Type B pancreatic cell (in vitro differentiated cells): ENCODE measurements at regions not wholly inside any gene's neighbourhood (a gene's known extent, or its start where the extent isn't known, plus 50 kb on each side); places are given as distances from the start of the nearest gene placed in this dataset.
"Not testable (repeated sequence)": the region's sequence is repeated elsewhere in the genome, so short reads cannot be mapped to it uniquely, and the experiment has no call there.

Source experiments
- DNase-seq: peaks from one replicate; pipeline ENCODE4 v3.0.0; 2021; ENCODE audit warnings: mixed read lengths; ENCODE audit not compliant: unreplicated experiment; ENCODE audit errors: extremely low spot score
- H3K27ac Mint-ChIP-seq: 2 replicates; pipeline ENCODE4 v1.8.0; 2021; ENCODE audit warnings: mild to moderate bottlenecking, mixed read lengths
- H3K27me3 Mint-ChIP-seq: 2 replicates; pipeline ENCODE4 v1.8.0; 2021; ENCODE audit warnings: mixed read lengths
- H3K36me3 Mint-ChIP-seq: 2 replicates; pipeline ENCODE4 v1.8.0; 2021; ENCODE audit warnings: mixed read lengths
- H3K4me1 Mint-ChIP-seq: one replicate; pipeline ENCODE4 v1.8.0; 2021; ENCODE audit warnings: mixed read lengths; ENCODE audit not compliant: unreplicated experiment
- H3K4me3 Mint-ChIP-seq: 2 replicates; pipeline ENCODE4 v1.8.0; 2021; ENCODE audit warnings: mild to moderate bottlenecking, mixed read lengths
- H3K9me3 Mint-ChIP-seq: 2 replicates; pipeline ENCODE4 v1.8.0; 2021; ENCODE audit warnings: mixed read lengths
- TF ChIP-seq, protein P1 (sequence below): fragments of 200-600 bp; sonication (generic); conservative IDR thresholded peaks from 2 replicates; pipeline ENCODE4 v1.5.0; 2021; ENCODE audit warnings: antibody characterized with exemption, mild to moderate bottlenecking

DNA sequence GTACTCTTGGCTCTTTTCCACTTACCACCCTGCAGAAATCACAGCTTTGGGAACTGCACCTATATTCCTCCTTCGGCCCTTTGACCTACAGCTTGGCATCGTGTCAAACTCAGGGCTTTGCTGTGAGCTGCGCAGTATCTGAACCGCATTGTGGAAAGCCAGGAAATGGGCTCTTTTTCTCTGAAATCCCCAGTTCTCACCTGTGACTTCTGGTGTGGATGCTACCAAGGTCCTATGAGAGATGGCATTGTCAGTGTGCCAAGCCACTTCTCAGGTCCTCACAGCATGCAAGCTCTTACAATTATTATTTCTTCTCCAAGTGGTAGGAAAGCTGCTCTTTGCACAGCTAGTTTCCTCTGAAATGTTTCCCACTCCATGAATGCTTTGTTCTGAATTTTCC, 450.6 kb upstream of the TBL1XR1 start:
- Mint-ChIP-seq H3K4me3 (no peak overlapping the region), H3K27ac (no peak overlapping the region)

DNA sequence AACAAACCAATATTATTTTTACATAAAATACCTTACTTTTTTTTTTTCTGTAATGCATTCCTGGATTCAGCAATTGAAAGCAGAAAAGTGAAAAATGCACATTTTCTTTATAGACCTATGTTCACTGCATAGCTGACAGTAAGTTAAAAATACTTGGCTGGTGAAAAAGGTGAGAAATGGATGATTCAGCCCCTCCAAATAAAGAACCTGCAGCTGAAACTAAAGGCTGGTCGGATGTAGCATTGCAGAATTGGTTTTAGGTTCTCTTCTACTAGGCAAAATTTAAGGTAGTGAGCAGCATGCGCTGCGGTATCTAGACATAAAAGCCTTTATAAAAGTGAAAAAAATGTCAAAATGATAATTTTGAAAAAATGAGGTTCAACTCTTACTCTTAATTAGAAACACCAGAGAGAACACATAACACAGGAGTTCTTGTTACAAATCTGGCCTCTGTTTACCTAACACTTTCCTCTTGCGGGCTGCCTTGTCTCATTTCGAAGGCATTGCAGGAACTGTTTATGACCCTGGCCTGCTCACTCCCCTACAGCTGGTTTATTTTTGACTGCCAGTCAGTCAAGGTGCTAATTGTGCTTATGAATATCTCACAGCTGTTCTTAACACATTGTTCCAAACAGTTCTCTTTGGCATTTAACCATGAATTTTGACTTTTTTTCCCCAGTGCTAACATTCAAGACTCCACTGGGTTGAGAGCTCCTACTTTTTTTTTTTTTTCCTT, 455.4 kb upstream of the TBL1XR1 start:
- TF ChIP-seq, protein P1, sequence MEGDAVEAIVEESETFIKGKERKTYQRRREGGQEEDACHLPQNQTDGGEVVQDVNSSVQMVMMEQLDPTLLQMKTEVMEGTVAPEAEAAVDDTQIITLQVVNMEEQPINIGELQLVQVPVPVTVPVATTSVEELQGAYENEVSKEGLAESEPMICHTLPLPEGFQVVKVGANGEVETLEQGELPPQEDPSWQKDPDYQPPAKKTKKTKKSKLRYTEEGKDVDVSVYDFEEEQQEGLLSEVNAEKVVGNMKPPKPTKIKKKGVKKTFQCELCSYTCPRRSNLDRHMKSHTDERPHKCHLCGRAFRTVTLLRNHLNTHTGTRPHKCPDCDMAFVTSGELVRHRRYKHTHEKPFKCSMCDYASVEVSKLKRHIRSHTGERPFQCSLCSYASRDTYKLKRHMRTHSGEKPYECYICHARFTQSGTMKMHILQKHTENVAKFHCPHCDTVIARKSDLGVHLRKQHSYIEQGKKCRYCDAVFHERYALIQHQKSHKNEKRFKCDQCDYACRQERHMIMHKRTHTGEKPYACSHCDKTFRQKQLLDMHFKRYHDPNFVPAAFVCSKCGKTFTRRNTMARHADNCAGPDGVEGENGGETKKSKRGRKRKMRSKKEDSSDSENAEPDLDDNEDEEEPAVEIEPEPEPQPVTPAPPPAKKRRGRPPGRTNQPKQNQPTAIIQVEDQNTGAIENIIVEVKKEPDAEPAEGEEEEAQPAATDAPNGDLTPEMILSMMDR = no peak
- Mint-ChIP-seq H3K9me3 (peaks cover 19% of the 10 kb centered on the region), H3K27me3 (no peaks in the 10 kb centered on the region), H3K4me3 (no peak overlapping the region), H3K36me3 (no peaks in the 10 kb centered on the region), H3K27ac (no peak overlapping the region), H3K4me1 (peaks cover 11% of the 10 kb centered on the region)
- DNase-seq = no peak

More for the DNA sequence above, 450.6 kb upstream of the TBL1XR1 start:
- Mint-ChIP-seq H3K27me3 (no peaks in the 10 kb centered on the region), H3K36me3 (no peaks in the 10 kb centered on the region), H3K4me1 (peaks cover 13% of the 10 kb centered on the region), H3K9me3 (no peaks in the 10 kb centered on the region)
- TF ChIP-seq, protein P1 = no peak
- DNase-seq = no peak

DNA sequence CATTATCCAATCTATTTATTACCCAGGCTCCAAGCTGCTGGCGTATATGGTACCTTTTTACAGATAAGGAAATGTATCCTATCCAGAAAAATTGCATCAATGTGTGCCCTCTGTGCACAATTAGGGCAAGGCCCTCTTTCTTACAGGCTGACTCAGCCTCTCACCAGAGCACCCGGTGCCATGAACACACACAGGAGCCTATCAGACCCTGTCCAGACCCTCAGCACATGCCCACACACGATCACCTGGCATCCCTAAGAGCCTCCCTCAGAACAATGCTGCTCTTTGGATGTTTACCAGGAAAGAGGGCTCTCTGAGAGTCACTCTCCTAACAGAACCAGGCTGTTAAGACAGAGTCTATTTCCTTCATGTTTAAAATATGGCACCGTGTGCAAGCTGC, 460.0 kb upstream of the TBL1XR1 start:
- H3K27ac Mint-ChIP-seq = no peak overlapping the region
- H3K4me3 Mint-ChIP-seq = no peak overlapping the region
- H3K4me1 Mint-ChIP-seq = peaks cover 8% of the 10 kb centered on the region
- H3K9me3 Mint-ChIP-seq = peaks cover 19% of the 10 kb centered on the region
- H3K36me3 Mint-ChIP-seq = no peaks in the 10 kb centered on the region
- no peaks in the 10 kb centered on the region for H3K27me3 Mint-ChIP-seq
- no peak for DNase-seq
- TF ChIP-seq, protein P1 = no peak

DNA sequence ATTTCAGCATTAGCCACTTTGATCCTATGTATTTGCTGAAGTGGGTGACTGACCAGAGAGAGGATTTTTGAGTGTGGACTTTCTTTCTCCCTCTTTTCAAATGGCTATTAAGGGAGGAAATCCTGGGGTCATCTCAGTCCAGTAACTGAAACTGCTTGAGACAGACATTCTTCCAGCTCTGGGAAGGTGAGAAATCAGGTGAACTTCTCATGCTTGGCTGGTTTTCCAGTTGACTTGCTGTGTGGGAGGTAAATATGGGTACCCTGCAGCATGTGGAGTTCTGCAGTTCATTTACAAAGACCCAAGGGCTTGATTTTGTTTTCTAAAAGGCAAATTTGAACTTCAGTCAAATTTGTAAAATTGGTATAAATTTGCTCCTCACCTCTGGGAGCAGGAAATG, 461.1 kb upstream of the TBL1XR1 start:
- Mint-ChIP-seq H3K27me3 (no peaks in the 10 kb centered on the region), H3K4me1 (peaks cover 8% of the 10 kb centered on the region), H3K27ac (no peak overlapping the region), H3K9me3 (peaks cover 19% of the 10 kb centered on the region), H3K4me3 (no peak overlapping the region), H3K36me3 (no peaks in the 10 kb centered on the region)
- TF ChIP-seq, protein P1 = no peak
- DNase-seq = no peak

DNA sequence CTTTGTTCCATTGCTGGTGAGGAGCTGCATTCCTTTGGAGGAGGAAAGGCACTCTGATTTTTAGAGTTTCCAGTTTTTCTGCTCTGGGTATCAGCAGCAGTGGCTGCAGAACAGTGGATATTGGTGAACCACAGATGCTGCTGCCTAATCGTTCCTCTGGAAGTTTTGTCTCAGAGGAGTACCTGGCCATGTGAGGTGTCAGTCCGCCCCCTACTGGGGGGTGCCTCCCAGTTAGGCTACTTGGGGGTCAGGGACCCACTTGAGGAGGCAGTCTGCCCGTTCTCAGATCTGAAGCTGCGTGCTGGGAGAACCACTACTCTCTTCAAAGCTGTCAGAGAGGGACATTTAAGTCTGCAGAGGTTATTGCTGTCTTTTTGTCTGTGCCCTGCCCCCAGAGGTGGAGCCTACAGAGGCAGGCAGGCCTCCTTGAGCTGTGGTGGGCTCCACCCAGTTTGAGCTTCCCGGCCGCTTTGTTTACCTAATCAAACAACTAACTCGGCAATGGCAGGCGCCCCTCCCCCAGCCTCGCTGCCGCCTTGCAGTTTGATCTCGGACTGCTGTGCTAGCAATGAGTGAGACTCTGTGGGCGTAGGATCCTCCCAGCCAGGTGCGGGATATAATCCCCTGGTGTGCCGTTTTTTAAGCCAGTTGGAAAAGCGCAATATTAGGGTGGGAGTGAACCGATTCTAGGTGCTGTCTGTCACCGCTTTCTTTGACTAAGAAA, 467.3 kb upstream of the TBL1XR1 start:
- not testable (repeated sequence) for H3K4me3 Mint-ChIP-seq, H3K36me3 Mint-ChIP-seq, DNase-seq, H3K9me3 Mint-ChIP-seq, H3K27me3 Mint-ChIP-seq, H3K27ac Mint-ChIP-seq
- peaks cover 12% of the 10 kb centered on the region for H3K4me1 Mint-ChIP-seq

DNA sequence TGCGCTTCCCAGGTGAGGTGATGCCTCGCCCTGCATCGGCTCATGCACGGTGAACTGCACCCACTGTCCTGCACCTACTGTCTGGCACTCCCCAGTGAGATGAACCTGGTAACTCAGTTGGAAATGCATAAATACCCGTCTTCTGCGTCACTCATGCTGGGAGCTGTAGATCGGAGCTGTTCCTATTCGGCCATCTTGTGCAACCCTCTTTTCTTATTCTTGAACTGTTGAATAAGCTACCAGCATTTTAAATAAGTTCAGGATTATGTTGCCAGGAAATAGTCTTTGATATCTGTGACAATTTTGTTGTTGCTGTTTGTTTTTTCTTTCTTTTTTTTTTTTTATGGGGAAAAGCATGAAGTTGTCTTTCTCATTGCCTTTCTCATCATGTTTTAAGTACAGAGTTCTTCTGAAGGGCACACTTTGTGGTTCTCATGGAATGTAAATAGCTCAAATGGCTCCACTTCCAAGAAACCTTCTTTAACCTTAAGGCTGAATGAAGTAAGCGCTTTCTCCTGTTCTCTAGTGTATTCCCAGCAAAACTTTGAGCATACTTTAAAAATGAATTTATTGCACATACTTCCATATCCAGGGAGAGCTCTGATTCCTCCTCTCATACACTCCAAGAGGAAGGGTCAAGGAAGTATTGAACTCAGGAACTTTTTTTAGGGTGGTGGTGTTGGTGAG, 468.0 kb upstream of the TBL1XR1 start:
- peaks cover 8% of the 10 kb centered on the region for H3K36me3 Mint-ChIP-seq
- peaks cover 11% of the 10 kb centered on the region for H3K9me3 Mint-ChIP-seq
- TF ChIP-seq, protein P1 = no peak
- no peak for DNase-seq
- H3K4me3 Mint-ChIP-seq = no peak overlapping the region
- no peak overlapping the region for H3K27ac Mint-ChIP-seq
- peaks cover 15% of the 10 kb centered on the region for H3K4me1 Mint-ChIP-seq
- H3K27me3 Mint-ChIP-seq = no peaks in the 10 kb centered on the region
